ENCODE measurements at regions not wholly inside any gene's neighbourhood (a gene's known extent, or its start where the extent isn't known, plus 50 kb on each side); places are given as distances from the start of the nearest gene placed in this dataset.

GRCh38 chr5:89003563-89004036 lies 120.6 kb upstream of the MEF2C start:
- intact Hi-C loops (cut with DNase I; ENCODE audit: low total_unique reads): no loop called here
- Histone ChIP-seq H3K27me3 (no peaks in the 10 kb centered on the region), H3K36me3 (no peaks in the 10 kb centered on the region), H3K9me3 (peaks cover 0 to 9% (median 4%) of the 10 kb centered on the region in 4 donors), H3K4me1 (no peaks in the 10 kb centered on the region), H3K27ac (no peak overlapping the region), H3K4me3 (no peak overlapping the region)
- 95 to 98% (median 97%) methylated on average over 34 to 47 of the region's 47 CpGs for WGBS, 5 donors
- no peak for TF ChIP-seq EP300 (IDR thresholded peaks at IDR 0.05)
- no peak for TF ChIP-seq CTCF (IDR thresholded peaks at IDR 0.05)
- no peak for TF ChIP-seq POLR2A (IDR thresholded peaks at IDR 0.05)
- TF ChIP-seq POLR2AphosphoS5 (IDR thresholded peaks at IDR 0.05): no peak
- no peak for DNase-seq

GRCh38 chr5:88999853-89000252 lies 116.9 kb upstream of the MEF2C start:
- intact Hi-C loops (cut with DNase I; ENCODE audit: low total_unique reads): no loop called here
- Histone ChIP-seq H3K4me1 (no peaks in the 10 kb centered on the region), H3K36me3 (no peaks in the 10 kb centered on the region), H3K27ac (no peak overlapping the region), H3K9me3 (peaks cover 0 to 9% (median 4%) of the 10 kb centered on the region in 4 donors), H3K27me3 (no peaks in the 10 kb centered on the region), H3K4me3 (no peak overlapping the region)
- no peak for DNase-seq
- TF ChIP-seq CTCF (IDR thresholded peaks at IDR 0.05): no peak

- intact Hi-C loops (cut with DNase I; ENCODE audit: low total_unique reads): no loop called here
- 32 to 63% (median 50%) methylated on average over 2 of the region's 2 CpGs for WGBS, 5 donors
- no peaks in the 10 kb centered on the region for H3K4me1 ChIP-seq
- H3K9me3 ChIP-seq: no peaks in the 10 kb centered on the region
- H3K4me3 ChIP-seq: no peak overlapping the region
- H3K27ac ChIP-seq: no peak overlapping the region
- no peak for TF ChIP-seq EP300 (IDR thresholded peaks at IDR 0.05)
- no peak for TF ChIP-seq POLR2AphosphoS5 (IDR thresholded peaks at IDR 0.05)
- no peak for TF ChIP-seq POLR2A (IDR thresholded peaks at IDR 0.05)
- no peak for TF ChIP-seq CTCF (IDR thresholded peaks at IDR 0.05)
- no peaks in the 10 kb centered on the region for H3K27me3 ChIP-seq
- DNase-seq: no peak
- H3K36me3 ChIP-seq: no peaks in the 10 kb centered on the region
Measured at GRCh38 chr5:88997937-88998336, 115.0 kb upstream of the MEF2C start.

- no peak for TF ChIP-seq POLR2A (IDR thresholded peaks at IDR 0.05)
- TF ChIP-seq EP300 (IDR thresholded peaks at IDR 0.05): no peak
- TF ChIP-seq POLR2AphosphoS5 (IDR thresholded peaks at IDR 0.05): no peak
- no peak for TF ChIP-seq CTCF (IDR thresholded peaks at IDR 0.05)
- Histone ChIP-seq H3K36me3 (no peaks in the 10 kb centered on the region), H3K4me3 (no peak overlapping the region), H3K27ac (no peak overlapping the region), H3K9me3 (peaks cover 0 to 6% (median 0%) of the 10 kb centered on the region in 4 donors), H3K27me3 (no peaks in the 10 kb centered on the region), H3K4me1 (no peaks in the 10 kb centered on the region)
- intact Hi-C loops (cut with DNase I; ENCODE audit: low total_unique reads): no loop called here
- WGBS, 5 donors: 72 to 88% (median 76%) methylated on average over 1 of the region's 1 CpG
- DNase-seq: no peak
Measured at GRCh38 chr5:88984040-88984439, 101.1 kb upstream of the MEF2C start.

Data from stomach (tissue), 8 donors.